ENCODE measurements at regions not wholly inside any gene's neighbourhood (a gene's known extent, or its start where the extent isn't known, plus 50 kb on each side); places are given as distances from the start of the nearest gene placed in this dataset.
A peak's percentile ranks its signal among the peaks of the same experiment; 100 is the strongest.

DNA sequence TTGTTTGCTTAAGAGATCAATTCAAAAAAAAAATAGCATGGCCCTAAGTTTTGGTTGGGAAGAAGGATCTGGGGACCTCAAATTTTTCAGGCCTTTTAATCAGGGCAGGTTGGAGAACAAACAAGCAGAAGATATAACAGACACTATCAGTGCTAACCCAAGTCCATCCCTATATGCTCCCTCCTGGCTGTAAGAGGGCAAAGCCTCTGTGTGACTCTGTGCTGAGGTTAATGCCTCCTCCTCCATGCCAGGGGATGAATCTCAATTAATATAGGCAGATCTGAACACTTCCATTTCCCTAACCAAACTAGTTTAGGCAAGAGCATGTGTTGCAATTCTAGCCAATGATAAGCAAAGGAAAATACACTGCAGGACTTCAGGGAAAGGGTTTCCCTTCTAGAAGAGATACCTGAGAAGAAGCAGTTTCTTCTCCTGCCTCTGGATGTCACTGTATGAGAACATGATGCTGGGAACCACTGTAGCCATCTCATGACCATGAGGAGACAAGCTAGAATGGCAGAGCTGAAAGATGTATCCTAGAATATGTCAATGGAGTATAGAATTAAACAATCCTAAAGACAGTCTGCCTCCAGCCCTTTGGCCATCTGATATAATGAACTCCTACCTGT is 76.0 kb downstream of the CHD9NB start:
- Histone ChIP-seq H3K9me3 (ENCODE audit: control insufficient read depth, low read length) (no peaks in the 10 kb centered on the region), H3K9ac (ENCODE audit: low read length) (no peak overlapping the region), H3K36me3 (ENCODE audit: control insufficient read depth, insufficient read depth, low read length, severe bottlenecking) (no peaks in the 10 kb centered on the region), H3K27me3 (replicated peaks; ENCODE audit: control insufficient read depth, insufficient read depth, low read length) (no peaks in the 10 kb centered on the region), H3K4me1 (ENCODE audit: control insufficient read depth, insufficient read depth, low read length) (no peaks in the 10 kb centered on the region), H3K4me3 (ENCODE audit: low read length) (no peak overlapping the region)
- DNase-seq (ENCODE audit: low read depth) = peak; percentile 19

DNA sequence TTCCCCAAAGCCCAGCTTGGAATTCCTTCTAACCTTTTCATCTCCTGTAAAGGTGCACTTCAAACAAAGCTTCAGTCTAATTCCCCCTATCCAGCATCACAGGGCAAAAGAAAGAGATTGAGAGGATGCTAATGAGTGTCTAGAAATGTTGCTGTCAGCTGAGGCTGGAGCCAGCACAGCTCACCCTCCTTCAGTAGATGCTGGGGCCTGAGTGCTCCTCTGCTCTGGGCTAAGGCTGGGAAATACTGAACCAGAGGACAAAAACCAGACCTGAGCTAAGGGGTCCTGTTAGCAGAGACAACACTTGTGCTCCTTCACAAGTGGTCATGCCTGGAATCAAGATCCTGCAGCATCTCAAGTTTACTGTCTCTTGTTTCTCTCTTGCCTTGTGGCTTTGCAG is 85.0 kb downstream of the CHD9NB start:
- H3K27me3 ChIP-seq (replicated peaks; ENCODE audit: control insufficient read depth, insufficient read depth, low read length) = no peaks in the 10 kb centered on the region
- no peaks in the 10 kb centered on the region for H3K4me1 ChIP-seq (ENCODE audit: control insufficient read depth, insufficient read depth, low read length)
- H3K36me3 ChIP-seq (ENCODE audit: control insufficient read depth, insufficient read depth, low read length, severe bottlenecking) = no peaks in the 10 kb centered on the region
- no peak overlapping the region for H3K4me3 ChIP-seq (ENCODE audit: low read length)
- H3K9me3 ChIP-seq (ENCODE audit: control insufficient read depth, low read length) = peaks cover 6% of the 10 kb centered on the region
- DNase-seq (ENCODE audit: low read depth) = no peak
- H3K9ac ChIP-seq (ENCODE audit: low read length) = no peak overlapping the region

DNA sequence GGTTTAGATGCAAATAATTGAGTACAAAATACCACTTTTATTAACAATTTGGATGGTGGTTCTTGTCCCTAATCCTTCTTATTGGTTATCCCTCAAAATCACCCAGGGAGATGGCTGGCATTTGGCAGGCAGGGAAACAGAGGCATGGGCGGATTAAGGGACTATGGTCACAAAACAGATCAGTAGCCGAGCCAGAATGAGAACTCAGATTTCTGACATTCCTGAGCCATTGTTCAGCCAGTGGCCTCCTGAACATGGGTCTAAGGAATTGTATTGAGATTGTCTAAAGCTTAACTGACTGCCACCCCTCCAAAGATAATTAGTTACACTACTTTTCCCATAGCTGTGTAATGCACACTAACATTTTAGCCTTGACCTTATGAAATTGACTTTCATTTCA is 88.4 kb downstream of the CHD9NB start:
- Histone ChIP-seq H3K9me3 (ENCODE audit: control insufficient read depth, low read length) (no peaks in the 10 kb centered on the region), H3K4me1 (ENCODE audit: control insufficient read depth, insufficient read depth, low read length) (no peaks in the 10 kb centered on the region), H3K4me3 (ENCODE audit: low read length) (no peak overlapping the region), H3K9ac (ENCODE audit: low read length) (no peak overlapping the region), H3K27me3 (replicated peaks; ENCODE audit: control insufficient read depth, insufficient read depth, low read length) (no peaks in the 10 kb centered on the region), H3K36me3 (ENCODE audit: control insufficient read depth, insufficient read depth, low read length, severe bottlenecking) (no peaks in the 10 kb centered on the region)
- peak; percentile 32 for DNase-seq (ENCODE audit: low read depth)

DNA sequence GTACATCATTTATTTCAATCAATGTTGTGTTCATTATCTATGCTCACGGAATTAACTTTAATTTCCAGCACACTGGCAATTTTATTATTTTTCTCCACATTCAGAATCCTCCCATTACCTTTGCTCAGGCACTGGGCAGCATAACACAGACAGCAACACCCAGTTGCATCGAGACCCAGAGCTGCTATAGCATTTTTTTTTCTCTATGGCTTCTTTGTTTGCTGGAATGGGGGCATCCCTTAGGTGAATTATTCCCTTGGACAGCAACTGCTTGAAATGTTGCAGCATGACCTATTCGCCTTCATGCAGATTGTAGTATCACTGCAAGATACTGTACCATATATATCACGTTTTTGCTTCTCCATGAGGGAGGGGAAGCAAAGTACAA is 88.8 kb downstream of the CHD9NB start:
- H3K36me3 ChIP-seq (ENCODE audit: control insufficient read depth, insufficient read depth, low read length, severe bottlenecking) = no peaks in the 10 kb centered on the region
- H3K9ac ChIP-seq (ENCODE audit: low read length) = no peak overlapping the region
- no peak for DNase-seq (ENCODE audit: low read depth)
- H3K9me3 ChIP-seq (ENCODE audit: control insufficient read depth, low read length) = no peaks in the 10 kb centered on the region
- H3K4me3 ChIP-seq (ENCODE audit: low read length) = no peak overlapping the region
- H3K27me3 ChIP-seq (replicated peaks; ENCODE audit: control insufficient read depth, insufficient read depth, low read length) = no peaks in the 10 kb centered on the region
- no peaks in the 10 kb centered on the region for H3K4me1 ChIP-seq (ENCODE audit: control insufficient read depth, insufficient read depth, low read length)

GRCh38 chr16:52963212-52963854 is 89.4 kb downstream of the CHD9NB start:
- H3K9me3 ChIP-seq (ENCODE audit: control insufficient read depth, low read length) = no peaks in the 10 kb centered on the region
- no peaks in the 10 kb centered on the region for H3K4me1 ChIP-seq (ENCODE audit: control insufficient read depth, insufficient read depth, low read length)
- H3K4me3 ChIP-seq (ENCODE audit: low read length) = no peak overlapping the region
- DNase-seq (ENCODE audit: low read depth) = no peak
- H3K36me3 ChIP-seq (ENCODE audit: control insufficient read depth, insufficient read depth, low read length, severe bottlenecking) = no peaks in the 10 kb centered on the region
- no peaks in the 10 kb centered on the region for H3K27me3 ChIP-seq (replicated peaks; ENCODE audit: control insufficient read depth, insufficient read depth, low read length)
- H3K9ac ChIP-seq (ENCODE audit: low read length) = no peak overlapping the region

GRCh38 chr16:52958951-52959350 is 93.7 kb downstream of the CHD9NB start:
- Histone ChIP-seq H3K36me3 (ENCODE audit: control insufficient read depth, insufficient read depth, low read length, severe bottlenecking) (no peaks in the 10 kb centered on the region), H3K4me1 (ENCODE audit: control insufficient read depth, insufficient read depth, low read length) (no peaks in the 10 kb centered on the region), H3K27me3 (replicated peaks; ENCODE audit: control insufficient read depth, insufficient read depth, low read length) (no peaks in the 10 kb centered on the region), H3K9me3 (ENCODE audit: control insufficient read depth, low read length) (no peaks in the 10 kb centered on the region), H3K9ac (ENCODE audit: low read length) (no peak overlapping the region), H3K4me3 (ENCODE audit: low read length) (no peak overlapping the region)
- DNase-seq (ENCODE audit: low read depth) = no peak

GRCh38 chr16:52957199-52957598 is 95.5 kb downstream of the CHD9NB start:
- Histone ChIP-seq H3K4me1 (ENCODE audit: control insufficient read depth, insufficient read depth, low read length) (no peaks in the 10 kb centered on the region), H3K4me3 (ENCODE audit: low read length) (no peak overlapping the region), H3K9me3 (ENCODE audit: control insufficient read depth, low read length) (no peaks in the 10 kb centered on the region), H3K27me3 (replicated peaks; ENCODE audit: control insufficient read depth, insufficient read depth, low read length) (no peaks in the 10 kb centered on the region), H3K36me3 (ENCODE audit: control insufficient read depth, insufficient read depth, low read length, severe bottlenecking) (no peaks in the 10 kb centered on the region), H3K9ac (ENCODE audit: low read length) (no peak overlapping the region)
- no peak for DNase-seq (ENCODE audit: low read depth)

- H3K4me1 ChIP-seq (ENCODE audit: control insufficient read depth, insufficient read depth, low read length) = no peaks in the 10 kb centered on the region
- no peak overlapping the region for H3K9ac ChIP-seq (ENCODE audit: low read length)
- H3K9me3 ChIP-seq (ENCODE audit: control insufficient read depth, low read length) = no peaks in the 10 kb centered on the region
- H3K27me3 ChIP-seq (replicated peaks; ENCODE audit: control insufficient read depth, insufficient read depth, low read length) = no peaks in the 10 kb centered on the region
- no peak overlapping the region for H3K4me3 ChIP-seq (ENCODE audit: low read length)
- no peak for DNase-seq (ENCODE audit: low read depth)
- H3K36me3 ChIP-seq (ENCODE audit: control insufficient read depth, insufficient read depth, low read length, severe bottlenecking) = no peaks in the 10 kb centered on the region
Measured at GRCh38 chr16:52956044-52956443, 96.7 kb downstream of the CHD9NB start.

DNA sequence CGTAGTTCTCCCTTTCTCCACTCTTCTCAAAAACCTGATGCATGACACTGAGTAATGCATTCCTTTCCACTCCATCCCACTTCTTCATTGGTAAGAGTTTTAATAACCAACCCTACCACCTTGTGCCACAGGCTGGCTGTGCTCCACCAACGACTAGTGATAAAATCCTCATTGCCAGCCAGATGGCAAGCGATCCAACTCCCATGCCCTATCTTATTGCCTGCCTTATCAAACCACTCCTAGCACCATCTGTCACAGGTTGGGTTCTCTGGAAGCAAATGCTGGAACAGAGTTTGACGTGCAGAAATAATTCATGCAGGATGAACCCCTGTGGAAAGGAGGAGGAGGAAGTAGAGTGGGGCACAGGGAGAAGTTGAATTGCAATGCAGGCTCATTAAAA is 99.5 kb downstream of the CHD9NB start:
- no peak for DNase-seq (ENCODE audit: low read depth)
- no peak overlapping the region for H3K4me3 ChIP-seq (ENCODE audit: low read length)
- no peaks in the 10 kb centered on the region for H3K9me3 ChIP-seq (ENCODE audit: control insufficient read depth, low read length)
- H3K36me3 ChIP-seq (ENCODE audit: control insufficient read depth, insufficient read depth, low read length, severe bottlenecking) = no peaks in the 10 kb centered on the region
- no peaks in the 10 kb centered on the region for H3K4me1 ChIP-seq (ENCODE audit: control insufficient read depth, insufficient read depth, low read length)
- H3K27me3 ChIP-seq (replicated peaks; ENCODE audit: control insufficient read depth, insufficient read depth, low read length) = no peaks in the 10 kb centered on the region
- no peak overlapping the region for H3K9ac ChIP-seq (ENCODE audit: low read length)

GRCh38 chr16:52948946-52949345 is 103.8 kb downstream of the CHD9NB start:
- Histone ChIP-seq H3K9me3 (ENCODE audit: control insufficient read depth, low read length) (peaks cover 3% of the 10 kb centered on the region), H3K9ac (ENCODE audit: low read length) (no peak overlapping the region), H3K36me3 (ENCODE audit: control insufficient read depth, insufficient read depth, low read length, severe bottlenecking) (no peaks in the 10 kb centered on the region), H3K4me3 (ENCODE audit: low read length) (no peak overlapping the region), H3K27me3 (replicated peaks; ENCODE audit: control insufficient read depth, insufficient read depth, low read length) (no peaks in the 10 kb centered on the region), H3K4me1 (ENCODE audit: control insufficient read depth, insufficient read depth, low read length) (no peaks in the 10 kb centered on the region)
- DNase-seq (ENCODE audit: low read depth) = no peak

DNA sequence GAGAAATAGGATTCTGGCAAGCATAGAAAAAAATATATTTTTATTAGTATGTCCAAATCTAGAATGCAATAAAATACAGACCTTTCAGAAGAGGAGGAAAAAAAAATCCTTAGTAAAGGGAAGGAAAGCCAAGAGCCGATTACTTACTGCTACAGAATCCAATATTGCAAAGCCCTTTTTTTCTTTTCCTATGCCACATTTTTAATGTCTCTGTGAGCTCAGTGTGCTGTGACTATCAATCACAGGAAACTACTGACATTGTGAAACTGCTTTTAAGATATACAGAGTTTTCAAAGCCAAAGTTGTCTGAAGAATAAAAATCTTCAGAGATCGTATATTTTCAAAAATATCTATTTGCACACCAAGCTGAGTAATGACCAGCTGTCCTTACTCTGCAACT is 120.4 kb downstream of the CHD9NB start:
- no peak overlapping the region for H3K9ac ChIP-seq (ENCODE audit: low read length)
- no peak for DNase-seq (ENCODE audit: low read depth)
- no peaks in the 10 kb centered on the region for H3K27me3 ChIP-seq (replicated peaks; ENCODE audit: control insufficient read depth, insufficient read depth, low read length)
- no peaks in the 10 kb centered on the region for H3K4me1 ChIP-seq (ENCODE audit: control insufficient read depth, insufficient read depth, low read length)
- no peaks in the 10 kb centered on the region for H3K9me3 ChIP-seq (ENCODE audit: control insufficient read depth, low read length)
- no peaks in the 10 kb centered on the region for H3K36me3 ChIP-seq (ENCODE audit: control insufficient read depth, insufficient read depth, low read length, severe bottlenecking)
- H3K4me3 ChIP-seq (ENCODE audit: low read length) = no peak overlapping the region
